SU-DHL-6 (cell line): ENCODE measurements at regions not wholly inside any gene's neighbourhood (a gene's known extent, or its start where the extent isn't known, plus 50 kb on each side); places are given as distances from the start of the nearest gene placed in this dataset.

Experiments
- H2AFZ ChIP-seq: fragments of 200-600 bp; sonication (generic); 2 replicates; pipeline ENCODE4 v1.6.1; 2014; ENCODE audit warnings: low read depth, mild to moderate bottlenecking, moderate library complexity, mixed read lengths, antibody characterized with exemption, low read length; ENCODE audit not compliant: severe bottlenecking
- H3F3A ChIP-seq: fragments of 200-600 bp; shearing (Covaris generic); 2 replicates; pipeline ENCODE4 v1.6.0; 2016; ENCODE audit warnings: antibody characterized with exemption, mild to moderate bottlenecking; ENCODE audit not compliant: insufficient read depth
- H3K27ac ChIP-seq: fragments of 200-600 bp; sonication (generic); 2 replicates; pipeline ENCODE4 v1.5.1; 2016; ENCODE audit warnings: low read depth, mild to moderate bottlenecking, low read length, moderate library complexity, mixed read lengths
- H3K27me3 ChIP-seq: fragments of 200-600 bp; sonication (generic), shearing (Covaris generic); 2 replicates; pipeline ENCODE4 v1.6.0; 2014; ENCODE audit warnings: mild to moderate bottlenecking, low read length
- H3K36me3 ChIP-seq: fragments of 200-600 bp; sonication (generic); 2 replicates; pipeline ENCODE4 v1.6.1; 2014; ENCODE audit warnings: mild to moderate bottlenecking, low read length, mixed read lengths
- H3K4me2 ChIP-seq: fragments of 300-600, 200-600 bp; shearing (Covaris generic), sonication (generic); 2 replicates; pipeline ENCODE4 v1.6.0; 2014; ENCODE audit warnings: low read length, low read depth, mild to moderate bottlenecking; ENCODE audit not compliant: poor library complexity, severe bottlenecking
- H3K4me3 ChIP-seq: fragments of 200-600 bp; sonication (generic); 2 replicates; pipeline ENCODE4 v1.5.1; 2014; ENCODE audit warnings: antibody characterized with exemption, low read length, mild to moderate bottlenecking, mixed read lengths; ENCODE audit not compliant: insufficient read depth, poor library complexity, severe bottlenecking
- H3K79me2 ChIP-seq: fragments of 200-600 bp; sonication (generic); 2 replicates; pipeline ENCODE4 v1.6.1; 2014; ENCODE audit warnings: mild to moderate bottlenecking, low read length, moderate library complexity; ENCODE audit not compliant: insufficient read depth
- H3K9ac ChIP-seq: fragments of 200-600 bp; sonication (generic); 2 replicates; pipeline ENCODE4 v1.7.0; 2014; ENCODE audit warnings: mild to moderate bottlenecking, low read length
- H3K9me2 ChIP-seq: fragments of 200-600 bp; sonication (generic); replicated peaks from 2 replicates; pipeline ENCODE4 v1.6.1; 2014; ENCODE audit warnings: low read length; ENCODE audit not compliant: insufficient read depth
- H3K9me3 ChIP-seq: fragments of 200-600 bp; sonication (generic); 2 replicates; pipeline ENCODE4 v1.6.1; 2014; ENCODE audit warnings: low read length, mixed read lengths; ENCODE audit not compliant: insufficient read depth
- H4K20me1 ChIP-seq: fragments of 200-600 bp; sonication (generic); 2 replicates; pipeline ENCODE4 v1.6.1; 2014; ENCODE audit warnings: low read depth, mild to moderate bottlenecking, antibody characterized with exemption, low read length, moderate library complexity, mixed read lengths
- CTCF ChIP-seq: fragments of 200-600 bp; sonication (generic); IDR thresholded peaks from one replicate; pipeline ENCODE4 v1.5.1; 2017; ENCODE audit warnings: antibody characterized with exemption, mild to moderate bottlenecking, low read length, moderate library complexity; ENCODE audit not compliant: insufficient read depth, poor library complexity, severe bottlenecking
- EZH2phosphoT487 ChIP-seq: fragments of 200-600 bp; sonication (generic), shearing (Covaris generic); conservative IDR thresholded peaks from 2 replicates; pipeline ENCODE4 v1.6.1; 2018; ENCODE audit warnings: mild to moderate bottlenecking, antibody characterized with exemption, low read length, moderate library complexity, mixed read lengths

GRCh38 chr5:74261421-74261820 is 379.1 kb downstream of the ENC1 start:
- Histone ChIP-seq H3K4me2 (no peak overlapping the region), H3K79me2 (no peaks in the 10 kb centered on the region)

GRCh38 chr5:74259572-74259971 is 381.0 kb downstream of the ENC1 start:
- Histone ChIP-seq H3K4me3 (no peak overlapping the region), H3K36me3 (no peaks in the 10 kb centered on the region), H3K9me2 (no peaks in the 10 kb centered on the region), H3F3A (no peaks in the 10 kb centered on the region), H3K27ac (no peak overlapping the region), H3K9ac (no peak overlapping the region), H3K9me3 (no peaks in the 10 kb centered on the region), H4K20me1 (no peaks in the 10 kb centered on the region), H3K79me2 (no peaks in the 10 kb centered on the region), H3K27me3 (no peaks in the 10 kb centered on the region), H3K4me2 (no peak overlapping the region), H2AFZ (no peak overlapping the region)
- TF ChIP-seq EZH2phosphoT487: no peak
- TF ChIP-seq CTCF: no peak

More at GRCh38 chr5:74261421-74261820, 379.1 kb downstream of the ENC1 start:
- no peaks in the 10 kb centered on the region for H3K9me2 ChIP-seq
- H4K20me1 ChIP-seq: no peaks in the 10 kb centered on the region
- no peak overlapping the region for H3K4me3 ChIP-seq
- no peak overlapping the region for H2AFZ ChIP-seq
- H3K27me3 ChIP-seq: no peaks in the 10 kb centered on the region
- H3K9ac ChIP-seq: no peak overlapping the region
- TF ChIP-seq EZH2phosphoT487 (no peak), CTCF (no peak)
- H3F3A ChIP-seq: no peaks in the 10 kb centered on the region
- no peaks in the 10 kb centered on the region for H3K36me3 ChIP-seq
- H3K27ac ChIP-seq: no peak overlapping the region
- no peaks in the 10 kb centered on the region for H3K9me3 ChIP-seq

- Histone ChIP-seq H3K27me3 (no peaks in the 10 kb centered on the region), H3K79me2 (no peaks in the 10 kb centered on the region), H3F3A (no peaks in the 10 kb centered on the region), H3K4me3 (no peak overlapping the region), H3K9ac (no peak overlapping the region), H3K9me2 (no peaks in the 10 kb centered on the region), H3K4me2 (no peak overlapping the region), H2AFZ (no peak overlapping the region), H3K27ac (no peak overlapping the region), H3K36me3 (no peaks in the 10 kb centered on the region), H4K20me1 (no peaks in the 10 kb centered on the region), H3K9me3 (no peaks in the 10 kb centered on the region)
- TF ChIP-seq CTCF: no peak
- TF ChIP-seq EZH2phosphoT487: no peak
Measured at GRCh38 chr5:74258314-74258665, 382.2 kb downstream of the ENC1 start.
